GM23338 (cell line): ENCODE measurements at regions not wholly inside any gene's neighbourhood (a gene's known extent, or its start where the extent isn't known, plus 50 kb on each side); places are given as distances from the start of the nearest gene placed in this dataset.
A peak's percentile ranks its signal among the peaks of the same experiment; 100 is the strongest.

ENCODE experiments used
- ATAC-seq: fragments of 200-7000 bp; cut with Tn5 transposase; 3 replicates; pipeline ENCODE4 v1.9.1; 2020
- DNase-seq: peaks from one replicate; pipeline ENCODE4 v3.0.0-alpha.2; 2015; ENCODE audit warnings: low spot score
- H2AFZ ChIP-seq: fragments of 200-600 bp; sonication (generic); 2 replicates; pipeline ENCODE4 v1.8.0; 2016; ENCODE audit warnings: antibody characterized with exemption, mild to moderate bottlenecking, moderate library complexity
- H3F3A ChIP-seq: fragments of 200-600 bp; sonication (generic); replicated peaks from 2 replicates; pipeline ENCODE4 v1.8.0; 2017; ENCODE audit warnings: antibody characterized with exemption, mixed run types, low read depth
- H3K27ac ChIP-seq: fragments of 200-600 bp; sonication (generic); 2 replicates; pipeline ENCODE4 v1.6.1; 2016; ENCODE audit warnings: low read depth
- H3K27me3 ChIP-seq: fragments of 200-600 bp; sonication (generic); 2 replicates; pipeline ENCODE4 v1.8.0; 2016; ENCODE audit warnings: mild to moderate bottlenecking, mixed run types, moderate library complexity; ENCODE audit not compliant: insufficient read depth
- H3K36me3 ChIP-seq: fragments of 200-600 bp; sonication (generic); 2 replicates; pipeline ENCODE4 v1.8.0; 2016; ENCODE audit warnings: mild to moderate bottlenecking; ENCODE audit not compliant: insufficient read depth
- H3K4me1 ChIP-seq: fragments of 200-600 bp; sonication (generic); 2 replicates; pipeline ENCODE4 v1.8.0; 2016; ENCODE audit warnings: mild to moderate bottlenecking, moderate library complexity; ENCODE audit not compliant: insufficient read depth
- H3K4me2 ChIP-seq: fragments of 200-600 bp; sonication (generic); 2 replicates; pipeline ENCODE4 v1.7.1; 2017; ENCODE audit warnings: mixed run types
- H3K4me3 ChIP-seq: fragments of 200-600 bp; sonication (generic); 2 replicates; pipeline ENCODE4 v1.6.1; 2016; ENCODE audit warnings: mixed run types
- H3K79me2 ChIP-seq: fragments of 200-600 bp; sonication (generic); replicated peaks from 2 replicates; pipeline ENCODE4 v1.8.0; 2017; ENCODE audit warnings: mild to moderate bottlenecking; ENCODE audit not compliant: insufficient read depth
- H3K9me2 ChIP-seq: fragments of 200-600 bp; sonication (generic); 2 replicates; pipeline ENCODE4 v1.8.0; 2017; ENCODE audit not compliant: insufficient read depth
- H4K20me1 ChIP-seq: fragments of 200-600 bp; sonication (generic); replicated peaks from 2 replicates; pipeline ENCODE4 v1.8.0; 2017; ENCODE audit warnings: mild to moderate bottlenecking; ENCODE audit not compliant: insufficient read depth
- H3K27ac Mint-ChIP-seq: 2 replicates; pipeline ENCODE4 v1.8.0; 2020; ENCODE audit warnings: inconsistent platforms, mild to moderate bottlenecking, moderate library complexity, mixed read lengths
- H3K27me3 Mint-ChIP-seq: 3 replicates; pipeline ENCODE4 v1.8.0; 2022; ENCODE audit warnings: low read depth, mild to moderate bottlenecking, moderate library complexity, mixed read lengths, inconsistent platforms; ENCODE audit not compliant: insufficient read depth, poor library complexity
- H3K36me3 Mint-ChIP-seq: 3 replicates; pipeline ENCODE4 v1.8.0; 2021; ENCODE audit warnings: low read depth, mild to moderate bottlenecking, inconsistent platforms, moderate library complexity, mixed read lengths
- H3K4me1 Mint-ChIP-seq: 3 replicates; pipeline ENCODE4 v1.8.0; 2020; ENCODE audit warnings: mild to moderate bottlenecking, inconsistent platforms, mixed read lengths
- H3K4me3 Mint-ChIP-seq: 3 replicates; pipeline ENCODE4 v1.8.0; 2021; ENCODE audit warnings: moderate library complexity, mild to moderate bottlenecking, inconsistent platforms, mixed read lengths
- H3K9me3 Mint-ChIP-seq: 3 replicates; pipeline ENCODE4 v1.8.0; 2020; ENCODE audit warnings: moderate library complexity, mild to moderate bottlenecking, inconsistent platforms, mixed read lengths
- CTCF ChIP-seq, 2 experiments: fragments of 200-600 bp in 1 of 2; sonication (generic) in 1 of 2; conservative IDR thresholded peaks; 2 replicates each; pipeline versions ENCODE4 v1.5.1 to v1.6.1; 2016 to 2017; ENCODE audit warnings: antibody characterized with exemption in 2 of 2, low read depth in 2 of 2, mild to moderate bottlenecking in 2 of 2, moderate library complexity in 1 of 2
- ETS1 ChIP-seq: IDR thresholded peaks from 2 replicates; pipeline ENCODE4 v1.6.1; 2016; ENCODE audit warnings: antibody characterized with exemption
- EZH2 ChIP-seq: fragments of 200-600 bp; sonication (generic); IDR thresholded peaks from one replicate; pipeline ENCODE4 v1.8.0; 2017; ENCODE audit warnings: antibody characterized with exemption, mild to moderate bottlenecking, low read depth; ENCODE audit not compliant: unreplicated experiment
- EZH2phosphoT487 ChIP-seq: fragments of 200-600 bp; sonication (generic); IDR thresholded peaks from one replicate; pipeline ENCODE4 v1.8.1; 2018; ENCODE audit warnings: antibody characterized with exemption; ENCODE audit not compliant: unreplicated experiment
- JUNB ChIP-seq: IDR thresholded peaks from one replicate; pipeline ENCODE4 v1.6.1; 2016; ENCODE audit warnings: antibody characterized with exemption; ENCODE audit not compliant: unreplicated experiment
- NANOG ChIP-seq: IDR thresholded peaks from 2 replicates; pipeline ENCODE4 v1.6.1; 2016; ENCODE audit warnings: antibody characterized with exemption, borderline replicate concordance
- POLR2AphosphoS5 ChIP-seq: IDR thresholded peaks from 2 replicates; pipeline ENCODE4 v1.6.1; 2016; ENCODE audit warnings: antibody characterized with exemption, low read depth
- ZNF331 ChIP-seq: fragments of 250-450 bp; sonication (Bioruptor Pico); IDR thresholded peaks from 2 replicates; pipeline ENCODE4 v1.5.0; 2020; ENCODE audit warnings: low read depth, mild to moderate bottlenecking, moderate library complexity
- TF ChIP-seq, protein P1 (sequence below): fragments of 250-450 bp; sonication (Bioruptor Pico); IDR thresholded peaks from 2 replicates; pipeline ENCODE4 v1.5.0; 2020; ENCODE audit warnings: mild to moderate bottlenecking, moderate library complexity

- TF ChIP-seq, protein P1, sequence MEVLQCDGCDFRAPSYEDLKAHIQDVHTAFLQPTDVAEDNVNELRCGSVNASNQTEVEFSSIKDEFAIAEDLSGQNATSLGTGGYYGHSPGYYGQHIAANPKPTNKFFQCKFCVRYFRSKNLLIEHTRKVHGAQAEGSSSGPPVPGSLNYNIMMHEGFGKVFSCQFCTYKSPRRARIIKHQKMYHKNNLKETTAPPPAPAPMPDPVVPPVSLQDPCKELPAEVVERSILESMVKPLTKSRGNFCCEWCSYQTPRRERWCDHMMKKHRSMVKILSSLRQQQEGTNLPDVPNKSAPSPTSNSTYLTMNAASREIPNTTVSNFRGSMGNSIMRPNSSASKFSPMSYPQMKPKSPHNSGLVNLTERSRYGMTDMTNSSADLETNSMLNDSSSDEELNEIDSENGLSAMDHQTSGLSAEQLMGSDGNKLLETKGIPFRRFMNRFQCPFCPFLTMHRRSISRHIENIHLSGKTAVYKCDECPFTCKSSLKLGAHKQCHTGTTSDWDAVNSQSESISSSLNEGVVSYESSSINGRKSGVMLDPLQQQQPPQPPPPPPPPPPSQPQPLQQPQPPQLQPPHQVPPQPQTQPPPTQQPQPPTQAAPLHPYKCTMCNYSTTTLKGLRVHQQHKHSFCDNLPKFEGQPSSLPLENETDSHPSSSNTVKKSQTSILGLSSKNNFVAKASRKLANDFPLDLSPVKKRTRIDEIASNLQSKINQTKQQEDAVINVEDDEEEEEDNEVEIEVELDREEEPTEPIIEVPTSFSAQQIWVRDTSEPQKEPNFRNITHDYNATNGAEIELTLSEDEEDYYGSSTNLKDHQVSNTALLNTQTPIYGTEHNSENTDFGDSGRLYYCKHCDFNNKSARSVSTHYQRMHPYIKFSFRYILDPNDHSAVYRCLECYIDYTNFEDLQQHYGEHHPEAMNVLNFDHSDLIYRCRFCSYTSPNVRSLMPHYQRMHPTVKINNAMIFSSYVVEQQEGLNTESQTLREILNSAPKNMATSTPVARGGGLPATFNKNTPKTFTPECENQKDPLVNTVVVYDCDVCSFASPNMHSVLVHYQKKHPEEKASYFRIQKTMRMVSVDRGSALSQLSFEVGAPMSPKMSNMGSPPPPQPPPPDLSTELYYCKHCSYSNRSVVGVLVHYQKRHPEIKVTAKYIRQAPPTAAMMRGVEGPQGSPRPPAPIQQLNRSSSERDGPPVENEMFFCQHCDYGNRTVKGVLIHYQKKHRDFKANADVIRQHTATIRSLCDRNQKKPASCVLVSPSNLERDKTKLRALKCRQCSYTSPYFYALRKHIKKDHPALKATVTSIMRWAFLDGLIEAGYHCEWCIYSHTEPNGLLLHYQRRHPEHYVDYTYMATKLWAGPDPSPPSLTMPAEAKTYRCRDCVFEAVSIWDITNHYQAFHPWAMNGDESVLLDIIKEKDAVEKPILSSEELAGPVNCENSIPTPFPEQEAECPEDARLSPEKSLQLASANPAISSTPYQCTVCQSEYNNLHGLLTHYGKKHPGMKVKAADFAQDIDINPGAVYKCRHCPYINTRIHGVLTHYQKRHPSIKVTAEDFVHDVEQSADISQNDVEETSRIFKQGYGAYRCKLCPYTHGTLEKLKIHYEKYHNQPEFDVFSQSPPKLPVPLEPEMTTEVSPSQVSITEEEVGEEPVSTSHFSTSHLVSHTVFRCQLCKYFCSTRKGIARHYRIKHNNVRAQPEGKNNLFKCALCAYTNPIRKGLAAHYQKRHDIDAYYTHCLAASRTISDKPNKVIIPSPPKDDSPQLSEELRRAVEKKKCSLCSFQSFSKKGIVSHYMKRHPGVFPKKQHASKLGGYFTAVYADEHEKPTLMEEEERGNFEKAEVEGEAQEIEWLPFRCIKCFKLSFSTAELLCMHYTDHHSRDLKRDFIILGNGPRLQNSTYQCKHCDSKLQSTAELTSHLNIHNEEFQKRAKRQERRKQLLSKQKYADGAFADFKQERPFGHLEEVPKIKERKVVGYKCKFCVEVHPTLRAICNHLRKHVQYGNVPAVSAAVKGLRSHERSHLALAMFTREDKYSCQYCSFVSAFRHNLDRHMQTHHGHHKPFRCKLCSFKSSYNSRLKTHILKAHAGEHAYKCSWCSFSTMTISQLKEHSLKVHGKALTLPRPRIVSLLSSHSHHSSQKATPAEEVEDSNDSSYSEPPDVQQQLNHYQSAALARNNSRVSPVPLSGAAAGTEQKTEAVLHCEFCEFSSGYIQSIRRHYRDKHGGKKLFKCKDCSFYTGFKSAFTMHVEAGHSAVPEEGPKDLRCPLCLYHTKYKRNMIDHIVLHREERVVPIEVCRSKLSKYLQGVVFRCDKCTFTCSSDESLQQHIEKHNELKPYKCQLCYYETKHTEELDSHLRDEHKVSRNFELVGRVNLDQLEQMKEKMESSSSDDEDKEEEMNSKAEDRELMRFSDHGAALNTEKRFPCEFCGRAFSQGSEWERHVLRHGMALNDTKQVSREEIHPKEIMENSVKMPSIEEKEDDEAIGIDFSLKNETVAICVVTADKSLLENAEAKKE (CRISPR knock-in tag): no peak
- no peak for TF ChIP-seq JUNB
- no peak for TF ChIP-seq EZH2
- TF ChIP-seq ZNF331: no peak
- no peak for TF ChIP-seq EZH2phosphoT487
Observed at GRCh38 chr15:47598996-47599395, 118.3 kb upstream of the SEMA6D start (continued).

- Histone ChIP-seq H2AFZ (no peak overlapping the region), H3K79me2 (no peaks in the 10 kb centered on the region), H3K4me1 (peaks cover 30% of the 10 kb centered on the region), H3K9me2 (0 out of 2 replicates have a peak, but pooled peaks cover 2% of the 10 kb centered on the region), H3K27ac (peak overlapping the region; percentile 73), H3F3A (no peaks in the 10 kb centered on the region), H3K4me2 (peak overlapping the region; percentile 4; the same call in 1 of the 2 replicates), H3K27me3 (no peaks in the 10 kb centered on the region), H4K20me1 (no peaks in the 10 kb centered on the region), H3K4me3 (no peak overlapping the region), H3K36me3 (no peaks in the 10 kb centered on the region)
- peak overlapping the region; percentile 89 for H3K27ac Mint-ChIP-seq
- H3K4me3 Mint-ChIP-seq: no peak overlapping the region
- ATAC-seq: no peak; the same call in 2 of the 3 replicates
- DNase-seq: peak; percentile 67
- H3K27me3 Mint-ChIP-seq: peaks cover 3% of the 10 kb centered on the region
- H3K36me3 Mint-ChIP-seq: peaks cover 4% of the 10 kb centered on the region; the same call in 1 of the 3 replicates
- H3K9me3 Mint-ChIP-seq: peaks cover 6% of the 10 kb centered on the region
- peaks cover 28% of the 10 kb centered on the region for H3K4me1 Mint-ChIP-seq
- TF ChIP-seq EZH2: no peak
- no peak for TF ChIP-seq POLR2AphosphoS5
- TF ChIP-seq CTCF (conservative IDR thresholded peaks at IDR 0.05; ENCODE audit: low read depth in 2 of 2): no peak
- no peak for TF ChIP-seq ETS1
- no peak for TF ChIP-seq JUNB
- no peak for TF ChIP-seq EZH2phosphoT487
- TF ChIP-seq NANOG: no peak
Observed at GRCh38 chr15:47599806-47600205, 117.5 kb upstream of the SEMA6D start.
